GM21381 (cell line): ENCODE measurements at regions not wholly inside any gene's neighbourhood (a gene's known extent, or its start where the extent isn't known, plus 50 kb on each side); places are given as distances from the start of the nearest gene placed in this dataset.

Experiments used
- ATAC-seq: cut with Tn5 transposase; IDR thresholded peaks from one replicate; pipeline ENCODE4 v1.9.1; 2021; ENCODE audit warnings: mild to moderate bottlenecking, moderate library complexity; ENCODE audit not compliant: unreplicated experiment

- no peak for ATAC-seq
Measured at GRCh38 chr3:31135546-31135945, 241.1 kb upstream of the GADL1 start.

- no peak for ATAC-seq
Measured at GRCh38 chr3:31137718-31138465, 243.4 kb upstream of the GADL1 start.

GRCh38 chr3:31140470-31140869 is 246.0 kb upstream of the GADL1 start:
- ATAC-seq = no peak

GRCh38 chr3:31142139-31142538 is 247.7 kb upstream of the GADL1 start:
- no peak for ATAC-seq

- no peak for ATAC-seq
Measured at GRCh38 chr3:31142543-31142942, 248.1 kb upstream of the GADL1 start.

GRCh38 chr3:31145062-31145461 is 250.6 kb upstream of the GADL1 start:
- ATAC-seq = no peak

- ATAC-seq = no peak
Measured at GRCh38 chr3:31147550-31147949, 253.1 kb upstream of the GADL1 start.

- no peak for ATAC-seq
Measured at GRCh38 chr3:31157047-31157694, 262.7 kb upstream of the GADL1 start.

GRCh38 chr3:31157893-31158620 is 263.6 kb upstream of the GADL1 start:
- no peak for ATAC-seq

GRCh38 chr3:31159331-31160039 is 265.0 kb upstream of the GADL1 start:
- no peak for ATAC-seq

- no peak for ATAC-seq
Measured at GRCh38 chr3:31161889-31162288, 267.4 kb upstream of the GADL1 start.

GRCh38 chr3:31164381-31164780 is 269.9 kb upstream of the GADL1 start:
- no peak for ATAC-seq

GRCh38 chr3:31165399-31165860 is 271.0 kb upstream of the GADL1 start:
- no peak for ATAC-seq

- no peak for ATAC-seq
Measured at GRCh38 chr3:31166249-31166885, 271.9 kb upstream of the GADL1 start.

- ATAC-seq = no peak
Measured at GRCh38 chr3:31167666-31168065, 273.2 kb upstream of the GADL1 start.

GRCh38 chr3:31170932-31171670 is 276.6 kb upstream of the GADL1 start:
- ATAC-seq = no peak

- ATAC-seq = no peak
Measured at GRCh38 chr3:31172336-31172735, 277.9 kb upstream of the GADL1 start.

- no peak for ATAC-seq
Measured at GRCh38 chr3:31173118-31173718, 278.8 kb upstream of the GADL1 start.

GRCh38 chr3:31174079-31174478 is 279.6 kb upstream of the GADL1 start:
- no peak for ATAC-seq

- no peak for ATAC-seq
Measured at GRCh38 chr3:31176045-31176444, 281.6 kb upstream of the GADL1 start.
